Psoas muscle (tissue), 7 donors: ENCODE measurements at regions not wholly inside any gene's neighbourhood (a gene's known extent, or its start where the extent isn't known, plus 50 kb on each side); places are given as distances from the start of the nearest gene placed in this dataset.

ENCODE experiments used
- ATAC-seq, 4 donors: fragments of 200-7000 bp; cut with Tn5 transposase; one replicate each; pipeline ENCODE4 v1.9.1; 2020; ENCODE audit warnings: moderate library complexity in 3 of 4, mild to moderate bottlenecking in 2 of 4
- DNase-seq, 2 donors: peaks; one replicate each; pipeline ENCODE4 v3.0.0-alpha.2; 2020
- H3K27ac ChIP-seq: fragments of 200-600 bp; one replicate; pipeline ENCODE4 v1.8.0; 2022
- H3K27me3 ChIP-seq, 3 donors: fragments of 200-600 bp in 1 of 3; one replicate each; pipeline versions ENCODE4 v1.6.1 to v1.8.0; 2013 to 2022; ENCODE audit warnings: low read length in 2 of 3, mild to moderate bottlenecking in 2 of 3, moderate library complexity in 1 of 3; ENCODE audit not compliant: insufficient read depth in 3 of 3
- H3K36me3 ChIP-seq, 2 donors: fragments of 200-600 bp in 1 of 2; one replicate each; pipeline versions ENCODE4 v1.6.1 to v1.8.0; 2013 to 2022; ENCODE audit warnings: low read depth in 1 of 2, mild to moderate bottlenecking in 1 of 2, moderate library complexity in 1 of 2; ENCODE audit not compliant: insufficient read depth in 1 of 2
- H3K4me1 ChIP-seq: fragments of 200-600 bp; one replicate; pipeline ENCODE4 v1.8.0; 2022
- H3K4me3 ChIP-seq: fragments of 200-600 bp; one replicate; pipeline ENCODE4 v1.8.0; 2022; ENCODE audit warnings: mild to moderate bottlenecking
- H3K9me3 ChIP-seq: fragments of 200-600 bp; one replicate; pipeline ENCODE4 v1.8.0; 2022
- CTCF ChIP-seq: fragments of 200-600 bp; IDR thresholded peaks from one replicate; pipeline ENCODE4 v1.8.0; 2022; ENCODE audit warnings: antibody characterized with exemption
- WGBS, 3 donors: extraction: QIAGEN DNeasy Blood & Tissue Kit; methylation state at CpG; one replicate each; pipeline versions ENCODE4 v1.1.6 to v1.1.7; 2013; 5-methylcytosine and 5-hydroxymethylcytosine counted together
- intact Hi-C, 2 donors: fragments of 100-400 bp; cut with DNase I; formaldehyde crosslinking; loops; one replicate each; pipeline versions ENCODE4 v1.11.0 to v1.14.2; 2022
- donor health status: healthy with polysubstance abuse.
- donor health status: DM: no; HTN: no; CAD: no; lungs with moderate emphysema.
- donor health status: Bipolar disorder and iron deficiency.
- donor health status: healthy.
- donor health status: DM: yes; HTN: yes; CAD: no.
- donor health status: DM: no; HTN: no; CAD: no.
- donor health status: DM: yes; HTN: yes; CAD: no.

GRCh38 chr2:16115291-16115690 is 174.9 kb downstream of the MYCN start:
- Histone ChIP-seq H3K4me3 (no peak overlapping the region), H3K27ac (no peak overlapping the region), H3K36me3 (no peaks in the 10 kb centered on the region), H3K9me3 (no peaks in the 10 kb centered on the region), H3K4me1 (no peaks in the 10 kb centered on the region), H3K27me3 (peaks cover 0 to 2% (median 0%) of the 10 kb centered on the region in 3 donors)
- no peak for DNase-seq
- 92 to 95% (median 93%) methylated on average over 4 of the region's 4 CpGs for WGBS, 3 donors
- no peak for ATAC-seq
- intact Hi-C loops = no loop called here
- TF ChIP-seq CTCF = no peak

GRCh38 chr2:16114836-16115235 is 174.5 kb downstream of the MYCN start:
- WGBS, 3 donors = 69 to 82% (median 74%) methylated on average over 8 of the region's 8 CpGs
- intact Hi-C loops = loop anchor here in 1 of 2 donors (5.0 kb wide), 1 partner anchor 887 kb away; no protein-coding TSS in a partner anchor
- no peak for TF ChIP-seq CTCF
- Histone ChIP-seq H3K9me3 (no peaks in the 10 kb centered on the region), H3K27ac (no peak overlapping the region), H3K4me3 (no peak overlapping the region), H3K36me3 (no peaks in the 10 kb centered on the region), H3K27me3 (peaks cover 0 to 2% (median 0%) of the 10 kb centered on the region in 3 donors), H3K4me1 (no peaks in the 10 kb centered on the region)
- DNase-seq (no peak), ATAC-seq (no peak)

GRCh38 chr2:16114070-16114469 is 173.7 kb downstream of the MYCN start:
- no peaks in the 10 kb centered on the region for H3K4me1 ChIP-seq
- no peak for TF ChIP-seq CTCF
- H3K4me3 ChIP-seq = no peak overlapping the region
- no peaks in the 10 kb centered on the region for H3K36me3 ChIP-seq
- no peaks in the 10 kb centered on the region for H3K9me3 ChIP-seq
- H3K27ac ChIP-seq = no peak overlapping the region
- H3K27me3 ChIP-seq = peaks cover 0 to 2% (median 0%) of the 10 kb centered on the region in 3 donors
- no peak for ATAC-seq
- 43 to 68% (median 43%) methylated on average over 11 of the region's 11 CpGs for WGBS, 3 donors
- intact Hi-C loops = loop anchor here in 1 of 2 donors (5.0 kb wide), 1 partner anchor 888 kb away; no protein-coding TSS in a partner anchor
- DNase-seq = no peak

- no peak overlapping the region for H3K4me3 ChIP-seq
- no peaks in the 10 kb centered on the region for H3K4me1 ChIP-seq
- no peaks in the 10 kb centered on the region for H3K9me3 ChIP-seq
- intact Hi-C loops = loop anchor here in 1 of 2 donors (5.0 kb wide), 1 partner anchor 889 kb away; no protein-coding TSS in a partner anchor
- no peaks in the 10 kb centered on the region for H3K36me3 ChIP-seq
- DNase-seq (no peak), ATAC-seq (no peak)
- peaks cover 0 to 2% (median 0%) of the 10 kb centered on the region in 3 donors for H3K27me3 ChIP-seq
- H3K27ac ChIP-seq = no peak overlapping the region
- 43 to 100% (median 70%) methylated on average over 1 of the region's 1 CpG for WGBS, 3 donors
- TF ChIP-seq CTCF = no peak
Measured at GRCh38 chr2:16113568-16113967, 173.2 kb downstream of the MYCN start.

- 66 to 87% (median 86%) methylated on average over 3 of the region's 3 CpGs for WGBS, 3 donors
- intact Hi-C loops = loop anchor here in 1 of 2 donors (5.0 kb wide), 1 partner anchor 889 kb away; no protein-coding TSS in a partner anchor
- Histone ChIP-seq H3K36me3 (no peaks in the 10 kb centered on the region), H3K4me1 (no peaks in the 10 kb centered on the region), H3K4me3 (no peak overlapping the region), H3K27ac (no peak overlapping the region), H3K9me3 (no peaks in the 10 kb centered on the region), H3K27me3 (peaks cover 0 to 2% (median 0%) of the 10 kb centered on the region in 3 donors)
- DNase-seq (no peak), ATAC-seq (no peak)
- no peak for TF ChIP-seq CTCF
Measured at GRCh38 chr2:16112972-16113560, 172.7 kb downstream of the MYCN start.
